Thoracic aorta (tissue), 2 donors: ENCODE measurements at regions not wholly inside any gene's neighbourhood (a gene's known extent, or its start where the extent isn't known, plus 50 kb on each side); places are given as distances from the start of the nearest gene placed in this dataset.

Experiments used
- ATAC-seq: fragments of 150-250 bp; one replicate; pipeline ENCODE4 v1.8.0; 2017; ENCODE audit warnings: low read depth; ENCODE audit not compliant: insufficient number of reproducible peaks, low FRiP score
- DNase-seq: peaks from one replicate; pipeline ENCODE4 v3.0.0-alpha.2; 2020; ENCODE audit warnings: low spot score
- H3K27ac ChIP-seq, 2 donors: fragments of 200-600 bp; sonication (generic); 1 replicate in 1 of 2; 2 replicates in 1 of 2; pipeline ENCODE4 v1.5.1; 2016; ENCODE audit warnings: mild to moderate bottlenecking in 2 of 2, moderate library complexity in 2 of 2
- H3K27me3 ChIP-seq: fragments of 200-600 bp; sonication (generic); replicated peaks from 2 replicates; pipeline ENCODE4 v1.6.0; 2016; ENCODE audit warnings: mild to moderate bottlenecking; ENCODE audit not compliant: insufficient read depth
- H3K36me3 ChIP-seq: fragments of 200-600 bp; sonication (generic); one replicate; pipeline ENCODE4 v1.5.1; 2016
- H3K4me1 ChIP-seq, 2 donors: fragments of 200-600 bp; sonication (generic); 1 replicate in 1 of 2; 2 replicates in 1 of 2; pipeline versions ENCODE4 v1.5.1 to v1.6.0; 2016; ENCODE audit warnings: low read depth in 2 of 2, mild to moderate bottlenecking in 1 of 2; ENCODE audit not compliant: control insufficient read depth in 1 of 2
- H3K4me3 ChIP-seq: fragments of 200-600 bp; sonication (generic); 2 replicates; pipeline ENCODE4 v1.5.1; 2016; ENCODE audit warnings: mild to moderate bottlenecking
- H3K9me3 ChIP-seq: fragments of 200-600 bp; sonication (generic); 2 replicates; pipeline ENCODE4 v1.5.1; 2016
- TF ChIP-seq, protein P1 (sequence below): fragments of 200-600 bp; sonication (generic); IDR thresholded peaks from one replicate; pipeline ENCODE4 v1.5.1; 2019; ENCODE audit warnings: antibody characterized with exemption

DNA sequence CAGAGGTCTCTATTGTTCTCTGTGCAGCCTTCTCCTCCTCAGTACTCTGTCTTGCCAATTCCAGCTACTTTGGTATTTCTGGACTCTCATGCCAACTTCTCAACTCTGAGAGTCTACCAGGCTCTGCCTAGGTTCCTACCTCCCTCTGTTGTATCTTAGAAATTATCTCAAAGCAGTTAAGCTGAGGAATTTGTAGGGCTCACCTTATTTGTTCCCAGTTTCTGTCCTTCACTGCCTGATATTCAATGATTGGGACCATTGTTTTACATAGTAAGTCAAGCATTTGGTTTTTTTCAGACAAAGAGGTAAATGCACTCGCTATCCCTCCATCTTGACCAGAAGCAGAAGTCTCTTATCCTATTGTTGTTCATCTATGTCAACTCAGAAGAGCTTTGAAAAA is 205.0 kb upstream of the PGR start:
- H3K36me3 ChIP-seq: no peaks in the 10 kb centered on the region
- H3K4me3 ChIP-seq: no peak overlapping the region
- ATAC-seq (no peak), DNase-seq (no peak)
- H3K9me3 ChIP-seq: no peaks in the 10 kb centered on the region
- no peak overlapping the region for H3K27ac ChIP-seq
- no peaks in the 10 kb centered on the region for H3K27me3 ChIP-seq
- TF ChIP-seq, protein P1, sequence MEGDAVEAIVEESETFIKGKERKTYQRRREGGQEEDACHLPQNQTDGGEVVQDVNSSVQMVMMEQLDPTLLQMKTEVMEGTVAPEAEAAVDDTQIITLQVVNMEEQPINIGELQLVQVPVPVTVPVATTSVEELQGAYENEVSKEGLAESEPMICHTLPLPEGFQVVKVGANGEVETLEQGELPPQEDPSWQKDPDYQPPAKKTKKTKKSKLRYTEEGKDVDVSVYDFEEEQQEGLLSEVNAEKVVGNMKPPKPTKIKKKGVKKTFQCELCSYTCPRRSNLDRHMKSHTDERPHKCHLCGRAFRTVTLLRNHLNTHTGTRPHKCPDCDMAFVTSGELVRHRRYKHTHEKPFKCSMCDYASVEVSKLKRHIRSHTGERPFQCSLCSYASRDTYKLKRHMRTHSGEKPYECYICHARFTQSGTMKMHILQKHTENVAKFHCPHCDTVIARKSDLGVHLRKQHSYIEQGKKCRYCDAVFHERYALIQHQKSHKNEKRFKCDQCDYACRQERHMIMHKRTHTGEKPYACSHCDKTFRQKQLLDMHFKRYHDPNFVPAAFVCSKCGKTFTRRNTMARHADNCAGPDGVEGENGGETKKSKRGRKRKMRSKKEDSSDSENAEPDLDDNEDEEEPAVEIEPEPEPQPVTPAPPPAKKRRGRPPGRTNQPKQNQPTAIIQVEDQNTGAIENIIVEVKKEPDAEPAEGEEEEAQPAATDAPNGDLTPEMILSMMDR: no peak
- H3K4me1 ChIP-seq: peaks cover 0 to 10% of the 10 kb centered on the region in 2 donors

DNA sequence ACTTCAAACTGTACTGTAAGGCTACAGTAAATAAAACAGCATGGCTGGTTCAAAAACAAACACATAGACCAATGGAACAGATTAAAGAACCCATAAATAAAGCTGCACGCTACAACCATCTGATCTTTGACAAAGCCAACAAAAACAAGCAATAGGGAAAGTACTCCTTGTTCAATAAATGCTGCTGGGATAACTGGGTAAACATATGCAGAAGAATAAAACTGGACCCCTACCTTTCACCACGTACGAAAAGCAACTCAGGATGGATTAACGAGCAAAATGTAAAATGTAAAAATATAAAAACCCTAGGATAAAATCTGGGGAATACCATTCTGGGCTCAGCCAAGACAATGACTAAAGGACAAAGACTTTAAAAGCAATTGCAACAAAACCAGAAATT is 201.8 kb upstream of the PGR start:
- ATAC-seq: no peak

DNA sequence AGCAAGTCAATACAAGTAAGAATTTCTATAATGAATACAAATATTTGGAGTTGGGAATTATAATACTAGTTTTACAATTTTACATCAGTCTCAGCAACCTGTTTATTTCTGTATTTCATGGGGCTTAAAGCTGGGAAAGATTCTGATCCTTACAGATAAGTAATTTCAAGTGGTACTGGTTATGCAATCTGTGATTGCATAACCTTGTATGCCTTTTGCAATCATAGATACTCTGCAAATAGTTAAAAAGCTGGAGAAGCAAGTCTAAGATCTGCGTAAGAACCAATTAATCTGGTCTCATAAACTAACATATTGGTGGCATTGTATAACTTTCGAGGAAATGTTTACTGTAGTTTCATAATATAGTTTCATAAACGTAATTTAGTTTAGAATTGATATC is 198.3 kb upstream of the PGR start:
- TF ChIP-seq, protein P1: no peak
- ATAC-seq (no peak), DNase-seq (no peak)
- no peaks in the 10 kb centered on the region for H3K27me3 ChIP-seq
- no peak overlapping the region for H3K4me3 ChIP-seq
- H3K9me3 ChIP-seq: no peaks in the 10 kb centered on the region
- no peak overlapping the region for H3K27ac ChIP-seq
- no peaks in the 10 kb centered on the region for H3K36me3 ChIP-seq
- H3K4me1 ChIP-seq: peaks cover 8 to 14% of the 10 kb centered on the region in 2 donors

More for the DNA sequence above, 201.8 kb upstream of the PGR start:
- TF ChIP-seq, protein P1: no peak
- Histone ChIP-seq H3K9me3 (no peaks in the 10 kb centered on the region), H3K27ac (no peak overlapping the region), H3K27me3 (no peaks in the 10 kb centered on the region), H3K36me3 (no peaks in the 10 kb centered on the region), H3K4me1 (peaks cover 0 to 5% of the 10 kb centered on the region in 2 donors), H3K4me3 (no peak overlapping the region)
- no peak for DNase-seq

DNA sequence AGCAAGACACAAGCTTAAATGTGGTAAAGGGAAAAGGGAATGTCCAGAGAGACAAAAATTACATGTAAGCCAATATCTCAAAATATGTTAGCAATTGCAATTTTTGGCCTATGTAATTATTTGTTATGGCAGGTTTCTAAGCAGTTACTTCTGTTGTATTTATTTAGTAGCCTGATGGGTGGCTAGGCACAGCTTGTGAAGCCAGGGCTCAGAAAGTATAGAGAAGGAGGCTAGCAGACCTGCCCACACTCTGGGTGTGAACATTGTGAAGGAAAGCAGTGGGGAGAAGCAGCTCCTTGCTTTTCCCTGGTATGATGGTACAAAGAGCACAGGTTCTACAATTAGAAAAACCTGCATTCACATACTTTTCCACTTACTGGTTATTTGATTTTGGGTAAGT is 196.5 kb upstream of the PGR start:
- no peak overlapping the region for H3K4me3 ChIP-seq
- H3K9me3 ChIP-seq: no peaks in the 10 kb centered on the region
- H3K27me3 ChIP-seq: no peaks in the 10 kb centered on the region
- DNase-seq: no peak
- H3K27ac ChIP-seq: peak overlapping the region in 1 of 2 donors; percentile 41
- H3K4me1 ChIP-seq: peaks cover 8 to 14% of the 10 kb centered on the region in 2 donors
- H3K36me3 ChIP-seq: no peaks in the 10 kb centered on the region
- no peak for ATAC-seq
- TF ChIP-seq, protein P1: no peak

DNA sequence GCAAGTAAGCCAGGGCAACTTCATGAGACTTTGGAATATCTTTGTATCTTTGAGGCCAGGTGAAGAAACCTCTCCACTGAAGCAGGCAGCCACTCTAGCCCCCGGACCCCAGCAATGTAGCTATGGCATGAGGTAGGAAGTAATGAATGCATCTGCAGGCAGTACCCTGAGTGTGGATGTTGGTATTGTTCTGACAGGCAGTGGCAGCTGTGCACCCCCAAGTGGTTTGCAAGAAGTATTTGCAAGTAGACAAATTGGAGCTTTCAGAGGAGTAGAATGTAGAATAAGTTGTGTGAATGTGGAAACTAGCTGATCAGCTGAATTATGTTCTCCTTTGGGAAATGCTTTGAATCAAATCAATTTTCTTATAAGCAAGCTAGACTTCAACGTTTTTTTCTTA is 194.4 kb upstream of the PGR start:
- H3K9me3 ChIP-seq: no peaks in the 10 kb centered on the region
- TF ChIP-seq, protein P1: no peak
- ATAC-seq: no peak

More for the DNA sequence above, 194.4 kb upstream of the PGR start:
- no peaks in the 10 kb centered on the region for H3K27me3 ChIP-seq
- H3K36me3 ChIP-seq: no peaks in the 10 kb centered on the region
- no peak for DNase-seq
- H3K4me3 ChIP-seq: no peak overlapping the region
- H3K4me1 ChIP-seq: peaks cover 8 to 14% of the 10 kb centered on the region in 2 donors
- no peak overlapping the region for H3K27ac ChIP-seq
